HG03521 (cell line): ENCODE measurements at regions not wholly inside any gene's neighbourhood (a gene's known extent, or its start where the extent isn't known, plus 50 kb on each side); places are given as distances from the start of the nearest gene placed in this dataset.
"Not testable (repeated sequence)": the region's sequence is repeated elsewhere in the genome, so short reads cannot be mapped to it uniquely, and the experiment has no call there.

Experiments used
- ATAC-seq: cut with Tn5 transposase; IDR thresholded peaks from one replicate; pipeline ENCODE4 v1.9.1; 2021; ENCODE audit warnings: mild to moderate bottlenecking, moderate library complexity; ENCODE audit not compliant: unreplicated experiment

DNA sequence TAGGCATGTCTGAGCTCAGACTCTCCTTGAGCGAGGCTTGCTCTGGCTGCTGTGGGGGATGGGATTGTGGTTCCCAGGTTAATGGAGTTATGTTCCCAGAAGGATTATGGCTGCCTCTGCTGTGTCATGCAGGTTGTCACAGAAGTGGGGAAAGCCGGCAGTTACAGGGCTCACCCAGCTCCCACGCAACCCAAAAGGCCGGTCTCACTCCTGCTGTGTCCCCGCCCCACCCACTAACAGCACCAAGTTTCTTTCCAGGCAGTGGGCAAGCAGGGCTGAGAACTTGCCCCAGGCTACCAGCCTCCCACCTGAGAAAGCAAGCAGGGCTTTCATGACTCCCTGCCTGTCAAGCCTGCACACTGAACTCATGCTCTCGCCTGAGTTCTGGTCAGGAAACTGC is 750.5 kb downstream of the FRK start:
- no peak for ATAC-seq

DNA sequence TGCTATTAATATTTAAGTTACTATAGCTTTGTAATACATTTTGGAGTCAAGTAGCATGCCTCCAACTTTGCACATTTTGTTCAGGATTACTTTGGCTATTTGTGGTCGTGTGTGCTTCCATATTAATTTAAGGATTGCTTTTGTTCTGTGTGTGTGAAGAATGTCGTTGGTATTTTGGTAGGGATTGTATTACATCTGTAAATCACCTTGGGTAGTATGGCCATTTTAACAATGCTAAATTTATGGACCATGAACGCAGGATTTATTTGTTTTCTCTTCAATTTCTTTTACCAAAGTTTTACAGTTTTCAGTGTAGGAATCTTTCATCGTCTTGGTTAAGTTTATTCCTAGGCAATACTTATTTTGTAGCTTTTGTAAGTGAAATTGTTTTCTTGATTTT is 758.0 kb downstream of the FRK start:
- no peak for ATAC-seq

DNA sequence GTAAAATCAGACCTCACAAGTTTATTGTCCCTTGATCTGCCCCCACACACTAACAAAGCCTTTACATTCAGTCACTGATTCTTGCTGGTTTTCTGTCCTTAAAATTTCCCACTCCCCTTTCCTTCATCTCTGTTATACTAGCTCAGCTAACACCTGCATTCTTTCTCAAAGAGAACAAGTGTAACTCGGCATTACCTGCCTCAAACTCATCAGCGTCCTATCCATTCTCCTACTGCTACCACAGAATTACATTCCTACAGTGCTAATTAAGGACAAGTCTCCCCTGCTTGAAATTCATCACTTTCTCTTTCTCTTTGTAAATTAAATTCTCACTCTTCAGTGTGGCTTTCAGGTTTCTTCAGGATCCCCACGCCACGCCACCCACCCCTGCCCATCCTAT is 773.2 kb downstream of the FRK start:
- ATAC-seq: no peak

DNA sequence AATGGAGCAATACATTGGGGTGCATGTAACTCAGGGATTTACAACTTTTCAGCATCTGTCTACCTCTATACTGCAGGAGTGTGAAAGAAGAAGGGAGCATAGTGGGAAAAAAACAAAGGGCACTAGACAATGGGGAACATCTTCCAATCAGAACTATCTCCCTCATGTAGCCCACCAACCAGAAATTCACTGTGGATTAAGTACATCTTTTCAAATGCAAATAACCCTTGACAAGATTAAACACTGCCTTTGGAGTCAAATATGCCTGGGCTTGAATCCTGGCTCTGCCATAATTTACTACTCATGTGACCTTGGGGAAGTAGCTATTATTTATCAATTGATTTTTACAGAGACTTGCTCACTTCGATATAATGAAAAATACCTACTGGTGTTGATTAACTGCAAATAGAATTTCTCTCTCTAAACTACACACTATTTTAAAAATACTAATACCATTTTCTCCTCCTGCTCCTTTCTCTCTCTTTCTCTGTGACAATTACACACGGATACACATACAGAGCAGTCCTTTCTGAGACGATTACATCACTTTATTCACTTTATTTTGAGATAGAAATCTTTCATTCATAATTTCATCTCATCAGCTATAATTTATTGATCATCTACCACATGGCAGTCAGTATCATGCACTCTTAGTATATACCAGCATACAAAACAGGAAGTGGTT is 783.7 kb downstream of the FRK start:
- no peak for ATAC-seq

DNA sequence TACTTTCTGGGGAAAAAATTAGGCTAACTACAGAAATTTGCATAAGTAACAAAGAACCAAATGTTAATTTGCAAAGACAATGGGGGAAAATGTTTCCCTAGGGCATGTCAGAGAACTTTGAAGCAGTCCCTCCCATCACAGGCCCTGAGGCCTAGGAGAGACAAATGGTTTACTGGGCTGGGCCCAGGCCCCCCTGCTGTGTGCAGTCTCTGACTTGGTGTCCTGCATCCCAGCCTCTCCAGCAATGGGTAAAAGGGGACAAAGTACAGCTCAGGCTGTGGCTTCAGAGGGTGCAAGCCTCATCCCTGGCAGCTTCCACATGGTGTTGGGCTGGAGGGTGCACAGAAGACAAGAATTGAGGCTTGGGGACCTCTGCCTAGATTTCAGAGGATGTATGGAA is 788.4 kb downstream of the FRK start:
- ATAC-seq: no peak

DNA sequence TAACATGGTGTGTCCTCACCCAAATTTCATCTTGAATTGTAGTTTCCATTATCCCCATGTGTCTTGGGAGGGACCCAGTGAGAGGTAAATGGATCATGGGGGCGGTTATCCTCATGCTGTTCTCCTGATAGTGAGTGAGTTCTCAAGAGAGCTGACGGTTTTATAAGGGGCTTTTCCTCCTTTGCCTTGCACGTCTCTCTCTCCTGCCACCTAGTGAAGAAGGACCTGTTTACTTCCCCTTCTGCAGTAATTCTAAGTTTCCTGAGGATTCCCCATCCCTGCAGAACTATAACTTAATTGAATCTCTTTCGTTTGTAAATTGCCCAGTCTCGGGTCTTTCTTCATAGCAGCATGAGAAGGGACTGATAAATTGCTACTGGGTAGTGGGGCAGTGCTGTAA is 789.3 kb downstream of the FRK start:
- ATAC-seq: no peak

DNA sequence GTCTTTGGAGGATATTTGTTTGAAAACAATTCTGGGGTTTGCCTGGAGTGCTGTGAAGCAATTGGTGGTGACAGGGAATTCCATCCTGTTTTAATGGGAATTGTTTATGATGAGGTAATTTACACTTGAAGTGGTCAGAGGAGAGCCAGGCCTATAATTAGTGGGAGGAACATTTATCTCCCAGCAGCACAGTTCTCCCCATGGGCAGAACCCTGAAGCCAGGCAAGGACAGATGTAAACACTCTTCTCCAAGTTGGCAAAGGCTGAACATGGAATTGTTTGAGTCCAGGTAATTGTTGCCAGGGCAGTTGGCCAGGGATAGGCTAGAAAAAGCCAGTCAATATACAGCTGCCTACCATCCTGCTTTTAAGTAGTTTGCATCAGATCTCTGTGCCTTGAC is 789.7 kb downstream of the FRK start:
- no peak for ATAC-seq

DNA sequence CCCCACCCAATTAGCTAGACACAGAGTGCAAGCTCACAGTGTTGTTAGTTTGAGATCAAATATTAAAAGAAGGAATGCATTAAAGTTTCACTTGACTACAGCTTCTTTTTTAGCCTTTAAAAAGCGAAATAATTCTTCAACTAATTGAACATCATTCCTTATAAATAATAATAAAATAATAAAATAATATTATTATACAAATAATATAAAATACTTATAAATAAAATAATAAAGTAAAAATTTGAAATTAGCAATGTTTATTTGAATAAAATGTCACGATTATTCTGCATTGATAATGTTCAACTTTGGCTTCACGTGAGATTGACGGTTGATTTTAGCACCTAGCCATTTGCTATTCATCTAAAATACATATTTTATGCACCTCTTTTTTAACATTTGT is 819.3 kb downstream of the FRK start:
- ATAC-seq: no peak

DNA sequence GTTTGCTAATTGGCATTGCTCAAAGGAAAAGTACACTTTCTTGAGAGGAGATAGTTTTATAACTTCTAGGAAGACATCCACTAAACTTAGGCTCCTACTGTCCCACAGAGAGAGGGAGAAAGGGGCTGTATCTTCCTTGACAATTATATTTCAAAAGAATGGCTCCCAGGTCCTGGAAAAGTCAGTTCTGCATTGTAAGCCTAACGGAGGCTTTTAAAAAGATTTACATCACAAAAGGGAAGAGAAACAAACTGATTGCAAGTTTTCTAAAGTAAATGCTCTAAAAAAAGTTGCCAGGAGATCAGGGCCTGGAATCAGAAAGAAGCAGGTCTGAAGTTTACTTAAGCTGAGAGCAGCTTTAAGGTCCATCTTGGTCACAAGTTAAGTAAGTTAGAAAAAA is 839.5 kb downstream of the FRK start:
- ATAC-seq: no peak

DNA sequence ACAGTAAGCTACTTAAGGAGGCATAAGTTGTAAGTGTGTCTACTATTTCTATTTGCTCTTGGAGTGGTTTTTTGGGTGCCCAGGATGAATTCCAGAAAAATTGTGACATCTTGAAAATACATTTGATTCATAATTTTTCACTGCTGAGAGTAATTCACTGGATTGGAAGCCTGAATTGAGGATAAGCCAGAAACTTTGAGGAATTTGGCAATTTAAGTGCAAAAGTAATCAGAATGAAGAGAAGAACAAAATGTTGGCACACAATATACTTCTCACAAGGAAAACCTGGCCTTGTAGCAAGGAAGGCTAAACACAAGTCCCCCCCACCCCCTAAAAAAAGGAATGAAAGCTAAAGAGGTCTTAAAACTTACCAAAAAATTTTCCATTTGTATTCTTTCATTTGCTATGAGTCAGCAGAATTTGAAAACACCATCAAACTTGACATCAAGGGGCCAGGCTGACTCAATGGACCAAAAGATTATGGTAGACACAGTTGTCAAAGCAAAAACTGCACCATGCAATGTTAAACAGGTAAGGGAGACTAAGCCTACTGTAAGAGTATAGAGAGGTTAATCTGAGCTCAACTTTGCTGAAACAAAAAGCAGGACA is 840.0 kb downstream of the FRK start:
- no peak for ATAC-seq

DNA sequence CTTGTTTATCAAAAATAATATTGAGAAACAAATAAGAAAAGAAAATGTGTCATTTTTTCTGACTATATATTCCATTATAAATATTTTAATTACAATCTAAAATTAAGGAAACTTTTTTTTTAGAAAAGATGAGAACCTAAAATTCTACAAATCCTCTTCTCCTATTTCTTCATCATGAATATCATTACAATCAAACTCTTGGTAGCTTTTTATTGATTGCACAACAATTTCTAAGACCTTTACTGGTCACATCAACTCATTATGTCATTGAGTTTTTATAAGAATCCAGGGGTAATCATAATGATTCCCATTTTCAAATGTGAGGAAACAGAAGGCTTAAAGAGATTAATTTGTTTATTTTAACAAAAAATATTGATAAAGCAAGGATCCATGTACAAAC is 841.0 kb downstream of the FRK start:
- ATAC-seq: no peak

DNA sequence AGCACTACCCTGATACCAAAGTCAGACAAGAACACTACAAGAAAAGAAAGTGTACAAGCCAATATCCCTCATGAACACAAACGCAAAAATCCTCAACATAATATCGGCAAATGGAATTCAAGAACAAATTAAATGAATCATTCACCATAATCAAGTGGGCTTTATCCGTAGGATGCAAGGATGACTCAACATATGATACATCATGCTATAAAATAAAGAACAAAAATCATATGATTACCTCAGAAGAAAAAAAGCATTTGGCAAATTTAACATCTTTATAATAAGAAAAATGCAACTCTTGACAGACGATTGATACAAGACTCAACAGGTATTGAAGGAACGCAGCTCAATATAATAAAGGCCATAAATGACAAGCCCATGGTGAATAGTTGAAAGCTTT is 843.9 kb downstream of the FRK start:
- no peak for ATAC-seq

DNA sequence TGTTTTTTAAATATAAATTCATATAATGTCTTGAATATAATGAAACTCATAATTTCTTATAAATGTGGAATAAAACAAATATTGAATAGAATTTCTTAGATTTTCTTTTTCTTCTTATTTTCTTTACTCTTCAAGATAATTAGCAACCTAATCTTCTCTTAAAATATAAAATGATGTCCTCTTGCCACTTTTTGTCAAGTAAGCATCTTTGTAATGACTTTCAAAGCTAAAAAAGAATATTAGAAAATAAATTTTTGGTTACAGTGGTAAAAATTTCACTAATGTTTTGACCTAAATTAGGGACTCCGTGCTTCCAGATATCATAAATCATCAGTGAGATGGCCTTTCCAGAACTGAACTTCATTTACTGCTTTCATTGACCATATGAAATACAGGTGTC is 846.4 kb downstream of the FRK start:
- ATAC-seq: no peak

DNA sequence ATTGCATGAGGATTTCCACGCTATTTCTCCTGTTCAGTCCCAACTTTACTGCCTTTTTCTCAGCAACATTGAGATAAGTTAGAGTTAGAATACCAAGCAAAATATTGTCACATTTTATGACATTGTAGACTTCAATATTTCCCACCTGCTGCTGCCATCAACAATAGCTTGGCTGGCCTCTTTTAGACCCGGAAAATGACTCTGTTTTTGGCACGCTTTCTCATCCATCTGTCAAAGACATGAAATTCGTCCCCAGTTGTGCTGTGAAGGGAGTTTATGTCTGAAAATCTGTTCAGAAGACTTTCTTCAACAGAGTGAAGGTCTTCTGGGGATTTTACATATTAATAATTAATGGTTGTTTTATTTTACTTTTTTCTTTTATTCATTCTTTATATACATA is 857.3 kb downstream of the FRK start:
- ATAC-seq: no peak

DNA sequence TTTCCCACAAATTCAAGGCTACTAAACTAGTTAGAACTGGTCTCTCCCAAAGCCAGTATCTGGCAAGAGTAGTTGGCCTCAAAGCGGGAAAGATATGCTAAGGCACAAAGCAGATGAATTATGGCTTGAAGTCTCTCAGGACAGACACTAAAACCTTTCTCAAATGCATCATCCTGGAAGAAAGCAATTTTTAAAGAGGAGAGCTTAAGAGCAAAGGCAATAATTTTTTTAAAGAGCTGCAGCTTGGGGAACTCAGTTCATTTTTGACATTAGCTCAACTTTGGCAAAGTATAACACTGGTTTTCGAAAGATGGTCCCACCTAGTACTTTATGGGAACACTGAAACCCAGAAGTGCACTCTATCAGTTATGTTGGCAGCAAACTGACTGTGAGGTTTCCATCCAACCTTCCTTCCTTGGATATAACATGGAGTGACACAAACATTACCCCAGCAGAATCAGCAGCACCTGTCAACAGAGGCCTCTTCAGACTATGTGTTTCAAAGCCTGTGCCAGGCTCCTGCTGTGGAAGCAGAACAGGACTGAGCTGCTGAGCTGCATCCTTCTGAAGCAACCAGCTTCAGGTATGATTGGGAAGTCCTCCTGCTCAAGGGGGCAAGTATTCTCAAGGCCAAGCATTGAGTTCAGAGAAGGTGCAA is 852.3 kb upstream of the HS3ST5 start:
- ATAC-seq: no peak

DNA sequence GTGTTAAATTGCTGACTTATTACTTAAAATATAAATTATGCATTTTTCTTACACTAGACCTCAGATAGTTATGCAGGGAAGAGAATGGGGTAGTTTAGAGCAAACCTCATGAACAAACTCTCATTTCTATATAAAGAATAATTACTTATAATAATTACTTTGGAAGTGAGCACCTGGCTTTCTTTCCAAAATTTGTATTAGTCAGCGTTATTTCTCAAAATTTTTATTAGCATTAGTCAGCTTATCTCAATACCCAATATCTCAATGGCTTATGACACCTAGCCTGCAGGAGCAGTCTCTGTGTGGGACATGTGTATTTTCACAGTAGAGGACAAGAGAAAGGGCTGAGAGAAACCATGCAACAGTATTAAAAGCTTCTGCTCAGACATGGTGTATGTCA is 849.2 kb upstream of the HS3ST5 start:
- no peak for ATAC-seq

DNA sequence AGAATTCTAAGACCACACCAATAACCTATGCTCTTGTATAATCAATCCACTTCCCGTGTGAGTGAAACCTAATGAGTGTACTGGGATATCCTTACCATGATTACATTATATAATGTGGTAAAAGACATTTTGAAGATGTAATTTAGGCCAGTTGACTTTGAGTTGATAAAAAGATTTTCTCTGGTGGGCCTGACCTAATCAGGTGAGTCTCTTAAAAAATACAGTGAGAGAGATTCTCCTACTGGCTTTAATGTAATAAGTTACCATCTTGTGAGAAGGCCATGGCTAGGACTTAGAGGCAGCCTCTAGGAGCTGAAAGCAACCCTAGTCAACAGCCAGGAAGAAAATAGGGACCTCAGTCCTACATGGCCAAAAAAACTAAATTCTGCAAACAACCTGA is 847.7 kb upstream of the HS3ST5 start:
- no peak for ATAC-seq

DNA sequence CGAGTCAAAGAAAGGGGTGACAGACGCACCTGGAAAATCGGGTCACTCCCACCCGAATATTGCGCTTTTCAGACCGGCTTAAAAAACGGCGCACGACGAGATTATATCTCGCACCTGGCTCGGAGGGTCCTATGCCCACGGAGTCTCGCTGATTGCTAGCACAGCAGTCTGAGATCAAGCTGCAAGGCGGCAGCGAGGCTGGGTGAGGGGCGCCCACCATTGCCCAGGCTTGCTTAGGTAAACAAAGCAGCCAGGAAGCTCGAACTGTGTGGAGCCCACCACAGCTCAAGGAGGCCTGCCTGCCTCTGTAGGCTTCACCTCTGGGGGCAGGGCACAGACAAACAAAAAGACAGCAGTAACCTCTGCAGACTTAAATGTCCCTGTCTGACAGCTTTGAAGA is 832.6 kb upstream of the HS3ST5 start:
- ATAC-seq: not testable (repeated sequence)

DNA sequence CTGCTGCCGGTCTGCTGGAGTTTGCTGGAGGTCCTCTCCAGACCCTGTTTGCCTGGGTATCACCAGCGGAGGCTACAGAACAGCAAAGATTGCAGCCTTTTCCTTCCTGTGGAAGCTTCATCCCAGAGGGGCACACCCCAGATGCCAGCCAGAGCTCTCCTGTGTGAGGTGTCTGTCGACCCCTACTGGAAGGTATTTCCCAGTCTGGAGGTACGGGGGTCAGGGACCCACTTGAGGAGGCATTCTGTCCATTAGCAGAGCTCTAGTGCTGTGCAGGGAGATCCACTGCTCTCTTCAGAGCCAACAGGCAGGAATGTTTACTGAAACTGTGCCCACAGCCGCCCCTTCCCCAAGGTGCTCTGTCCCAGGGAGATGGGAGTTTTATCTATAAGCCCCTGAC is 823.1 kb upstream of the HS3ST5 start:
- not testable (repeated sequence) for ATAC-seq

DNA sequence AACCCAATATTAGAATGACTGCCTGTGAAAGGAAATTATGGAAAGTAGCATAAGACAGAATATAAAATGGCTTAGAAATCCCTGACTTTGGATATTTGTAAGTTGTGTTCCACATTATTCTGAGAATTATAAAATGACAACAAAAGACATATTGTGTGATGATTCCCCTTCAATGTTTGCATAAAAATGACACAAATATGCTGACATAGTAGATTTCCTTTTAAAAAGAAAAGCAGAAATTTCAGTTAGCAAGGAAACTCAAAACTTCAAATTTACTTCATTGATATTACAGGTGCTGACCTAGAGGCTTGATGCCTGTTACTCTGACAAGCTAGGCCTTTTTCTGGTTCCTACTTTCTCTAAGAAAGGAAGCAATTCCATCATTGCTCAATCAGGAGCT is 816.9 kb upstream of the HS3ST5 start:
- ATAC-seq: no peak

DNA sequence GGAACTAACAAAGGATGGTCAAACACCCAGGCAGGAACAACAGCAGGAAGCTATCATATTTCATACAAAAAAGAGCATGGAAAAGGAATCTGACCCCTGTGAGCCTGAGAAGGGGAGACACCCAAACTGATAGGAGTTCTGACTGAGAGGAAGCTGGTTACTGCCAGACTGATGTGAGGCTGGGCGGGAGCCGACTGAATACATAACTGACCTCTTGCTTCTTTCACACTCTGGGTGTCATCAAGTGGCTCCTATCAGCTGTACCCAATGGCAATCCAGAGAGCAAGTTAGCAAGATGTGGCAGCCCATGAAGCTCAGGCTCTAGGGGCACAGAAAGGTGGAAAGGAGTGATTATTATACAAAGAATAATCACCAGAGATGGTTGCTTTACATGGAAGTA is 795.1 kb upstream of the HS3ST5 start:
- no peak for ATAC-seq

DNA sequence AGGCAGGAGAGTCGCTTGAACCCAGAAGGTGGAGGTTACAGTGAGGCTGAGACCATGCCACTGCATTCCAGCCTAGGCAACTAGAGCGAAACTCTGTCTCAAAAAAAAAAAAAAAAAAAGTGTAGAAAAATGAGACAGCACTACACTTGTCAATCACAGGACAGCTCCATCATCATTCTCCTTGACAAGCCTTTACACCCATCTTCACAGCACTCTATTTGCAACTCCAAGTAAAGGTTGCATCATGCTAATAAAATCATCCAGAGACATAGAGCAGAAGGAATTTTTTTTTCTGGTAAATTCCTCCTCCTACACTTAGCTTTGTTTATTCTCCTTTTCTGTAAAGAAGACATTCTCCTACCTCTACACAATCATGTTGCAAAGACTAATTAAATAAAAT is 791.0 kb upstream of the HS3ST5 start:
- ATAC-seq: no peak
